ENCODE measurements at regions not wholly inside any gene's neighbourhood (a gene's known extent, or its start where the extent isn't known, plus 50 kb on each side); places are given as distances from the start of the nearest gene placed in this dataset.

- Histone ChIP-seq H3K27ac (ENCODE audit: low read depth, low read length) (no peak overlapping the region), H3K9me3 (ENCODE audit: control insufficient read depth in 1 of 2, insufficient read depth in 1 of 2, low read depth in 1 of 2, low read length in 2 of 2) (no peaks in the 10 kb centered on the region), H2AFZ (ENCODE audit: low read depth, low read length, poor library complexity, severe bottlenecking) (no peak overlapping the region), H4K20me1 (ENCODE audit: insufficient read depth) (no peaks in the 10 kb centered on the region), H3K4me1 (ENCODE audit: control insufficient read depth in 1 of 2, insufficient read depth in 2 of 2, low read length in 2 of 2) (no peaks in the 10 kb centered on the region), H3K9ac (ENCODE audit: low read length) (no peak overlapping the region), H3K9me2 (ENCODE audit: insufficient read depth) (no peaks in the 10 kb centered on the region), H3K27me3 (ENCODE audit: insufficient read depth, low read length) (no peaks in the 10 kb centered on the region), H3K4me3 (replicated peaks in 1 of 2; ENCODE audit: low read depth in 1 of 2, low read length in 2 of 2) (no peak overlapping the region), H3K79me2 (ENCODE audit: insufficient read depth, low read length) (no peaks in the 10 kb centered on the region), H3K4me2 (ENCODE audit: low read length) (no peak overlapping the region), H3K36me3 (ENCODE audit: control insufficient read depth in 1 of 2, insufficient read depth in 2 of 2, low read length in 2 of 2) (no peaks in the 10 kb centered on the region)
- DNase-seq (ENCODE audit: low read depth, low spot score) (no peak), ATAC-seq (no peak)
- POLR2A ChIA-PET: no interaction called here
- CTCF ChIA-PET: no interaction called here
- TF ChIP-seq EZH2phosphoT487 (IDR thresholded peaks at IDR 0.05; ENCODE audit: borderline replicate concordance): no peak
- no peak for TF ChIP-seq SP1 (IDR thresholded peaks at IDR 0.05; ENCODE audit: low read depth)
- TF ChIP-seq RAD21 (IDR thresholded peaks at IDR 0.05; ENCODE audit: low read depth): no peak
- TF ChIP-seq EGR1 (IDR thresholded peaks at IDR 0.05; ENCODE audit: low read depth): no peak
- TF ChIP-seq REST (IDR thresholded peaks at IDR 0.05; ENCODE audit: low read depth): no peak
- TF ChIP-seq ATF3 (IDR thresholded peaks at IDR 0.05): no peak
- no peak for TF ChIP-seq YY1 (IDR thresholded peaks at IDR 0.05; ENCODE audit: extremely low read depth, insufficient replicate concordance, low read depth, low read length)
- TF ChIP-seq POLR2A (IDR thresholded peaks at IDR 0.05; ENCODE audit: borderline replicate concordance, extremely low read depth, insufficient read depth, insufficient read length): no peak
- no peak for TF ChIP-seq FOSL1 (IDR thresholded peaks at IDR 0.05; ENCODE audit: low read depth)
- TF ChIP-seq CBX3 (IDR thresholded peaks at IDR 0.05; ENCODE audit: low read depth): no peak
- no peak for TF ChIP-seq TCF7L2 (IDR thresholded peaks at IDR 0.05; ENCODE audit: borderline replicate concordance, extremely low read depth, insufficient read depth, insufficient read length)
- RAD21 ChIA-PET (ENCODE audit: low non-redundant PET in 1 of 2, low total read pairs in 2 of 2, uncharacterized antibody in 2 of 2, unreplicated experiment in 2 of 2): no interaction called here
- no TSS peak for BruUV-seq (replicated peaks)
- intact Hi-C loops (cut with micrococcal nuclease): no loop called here
Measured at GRCh38 chr1:165034136-165034809, 322.2 kb downstream of the LMX1A start.

Measured in HCT116 (cell line).